ENCODE measurements at regions not wholly inside any gene's neighbourhood (a gene's known extent, or its start where the extent isn't known, plus 50 kb on each side); places are given as distances from the start of the nearest gene placed in this dataset.

DNA sequence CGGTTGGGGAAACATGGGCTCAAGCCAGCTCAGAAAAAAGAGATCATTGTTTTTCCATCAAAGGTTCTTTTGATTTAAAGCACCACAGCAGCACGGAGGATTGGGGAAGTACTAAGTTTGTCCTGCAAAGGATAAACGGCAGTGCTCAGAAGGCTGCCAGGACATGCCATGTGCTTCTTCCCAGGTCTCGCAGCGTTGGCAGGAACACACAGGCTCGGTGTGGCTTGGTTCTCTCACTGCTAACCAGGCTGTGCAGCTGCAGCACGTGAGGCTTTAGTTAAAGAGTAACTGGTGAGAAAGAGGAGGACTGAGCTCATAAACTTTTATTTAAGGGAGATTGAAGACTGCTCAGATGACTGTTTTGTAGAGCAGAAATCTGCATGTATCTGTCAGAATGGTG, 264.3 kb downstream of the TSN start:
- H2AFZ ChIP-seq (ENCODE audit: low read length) = 0 out of 2 replicates have a peak overlapping the region, but pooled peaks have one; percentile 82
- DNase-seq (ENCODE audit: low read depth in 1 of 2, low spot score in 2 of 2) (no peak), FAIRE-seq (no peak)
- H2BK15ac ChIP-seq (ENCODE audit: low read length) = no peak overlapping the region
- H4K91ac ChIP-seq (replicated peaks; ENCODE audit: insufficient read length, low read length) = peak overlapping the region; percentile 58
- TF ChIP-seq, protein P1, sequence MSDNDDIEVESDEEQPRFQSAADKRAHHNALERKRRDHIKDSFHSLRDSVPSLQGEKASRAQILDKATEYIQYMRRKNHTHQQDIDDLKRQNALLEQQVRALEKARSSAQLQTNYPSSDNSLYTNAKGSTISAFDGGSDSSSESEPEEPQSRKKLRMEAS (IDR thresholded peaks at IDR 0.05) = peak; percentile 65
- no peak for TF ChIP-seq CREB1 (IDR thresholded peaks at IDR 0.05)
- H4K20me1 ChIP-seq (replicated peaks in 1 of 2; ENCODE audit: control insufficient read depth in 1 of 2, insufficient read depth in 2 of 2, low read length in 2 of 2) = no peaks in the 10 kb centered on the region
- H2BK20ac ChIP-seq (ENCODE audit: low read length) = no peak overlapping the region
- CTCF ChIA-PET (ENCODE audit: partially characterized antibody) = interaction anchor here (0.6 to 2.1 kb wide), 5 partner anchors 23 to 474 kb away, joined by 3 to 7 read pairs (median 3); no protein-coding TSS in a partner anchor
- no peak overlapping the region for H2AK5ac ChIP-seq (ENCODE audit: low read depth, low read length)
- H3K23ac ChIP-seq (ENCODE audit: insufficient read length) = no peak overlapping the region
- H3K9ac ChIP-seq (replicated peaks in 1 of 4; ENCODE audit: extremely low read depth in 1 of 4, low read depth in 3 of 4, low read length in 3 of 4) = no peak overlapping the region
- no peak overlapping the region for H2BK120ac ChIP-seq (replicated peaks; ENCODE audit: low read depth, low read length)
- H4K8ac ChIP-seq (ENCODE audit: extremely low read depth, insufficient read depth, low read length) = no peak overlapping the region; the same call in 1 of the 2 replicates
- H3K56ac ChIP-seq (replicated peaks; ENCODE audit: insufficient read length, low read depth, low read length) = no peak overlapping the region
- peak overlapping the region; percentile 83; the same call in 1 of the 2 replicates for H2BK12ac ChIP-seq (ENCODE audit: low read depth, low read length)
- no peak overlapping the region for H3K27ac ChIP-seq (ENCODE audit: low read depth, low read length)
- H3K9me3 ChIP-seq (ENCODE audit: insufficient read depth in 2 of 2, low read depth in 1 of 2, low read length in 1 of 2) = peaks cover 3 to 4% of the 10 kb centered on the region in 2 experiments; a peak in 1 of 4 replicates
- no peaks in the 10 kb centered on the region for H3K36me3 ChIP-seq (ENCODE audit: control insufficient read depth in 2 of 4, insufficient read depth in 4 of 4, low read length in 3 of 4)
- H3K4me3 ChIP-seq (ENCODE audit: extremely low read depth in 1 of 4, insufficient read depth in 2 of 4, low read depth in 3 of 4, low read length in 4 of 4) = no peak overlapping the region
- H3K4me2 ChIP-seq (ENCODE audit: insufficient read depth in 1 of 2, low read depth in 2 of 2, low read length in 2 of 2) = no peak overlapping the region
- peak overlapping the region; percentile 36; the same call in 1 of the 2 replicates for H3K18ac ChIP-seq (ENCODE audit: extremely low read depth, low read length)
- peaks cover 0 to 8% (median 0%) of the 10 kb centered on the region in 4 experiments; a peak in 4 of 7 replicates for H3K4me1 ChIP-seq (replicated peaks in 1 of 4; ENCODE audit: control insufficient read depth in 3 of 4, insufficient read depth in 4 of 4, low read length in 3 of 4)
- no peaks in the 10 kb centered on the region for H3K23me2 ChIP-seq (ENCODE audit: low read depth, low read length)
- no peak overlapping the region for H3K4ac ChIP-seq (replicated peaks; ENCODE audit: insufficient read length, low read depth, low read length)
- H2BK5ac ChIP-seq (ENCODE audit: low read depth, low read length) = no peak overlapping the region
- no peaks in the 10 kb centered on the region for H3K79me2 ChIP-seq (ENCODE audit: control insufficient read depth in 1 of 2, insufficient read depth in 2 of 2, low read length in 2 of 2)
- no peak overlapping the region for H3K14ac ChIP-seq (ENCODE audit: insufficient read length)
- H4K5ac ChIP-seq (ENCODE audit: insufficient read length, low read depth, low read length) = no peak overlapping the region
- 80% methylated on average over 7 of the region's 7 CpGs; no CpG with 5 or more reads in 1 of the 2 experiments for WGBS, 2 experiments (ENCODE audit: extremely low coverage in 1 of 2, insufficient coverage in 1 of 2, insufficient read length in 1 of 2, insufficient replicate concordance in 2 of 2, low coverage in 1 of 2, low lambda C conversion rate in 2 of 2, missing lambda C conversion rate in 1 of 2)
- POLR2A ChIA-PET (ENCODE audit: partially characterized antibody) = no interaction called here
- H3K27me3 ChIP-seq (replicated peaks in 1 of 4; ENCODE audit: control insufficient read depth in 3 of 4, extremely low read depth in 1 of 4, insufficient read depth in 3 of 4, low read length in 3 of 4) = peaks cover 0 to 2% (median 0%) of the 10 kb centered on the region in 4 experiments; a peak in 2 of 7 replicates
- no peaks in the 10 kb centered on the region for H3K79me1 ChIP-seq (ENCODE audit: low read depth, low read length)
